Panc1 (cell line): ENCODE measurements at regions not wholly inside any gene's neighbourhood (a gene's known extent, or its start where the extent isn't known, plus 50 kb on each side); places are given as distances from the start of the nearest gene placed in this dataset.

Source experiments
- CTCF ChIP-seq: fragments of 450-650 bp; IDR thresholded peaks from 2 replicates; pipeline ENCODE4 v1.5.1; 2017; ENCODE audit warnings: mild to moderate bottlenecking
- SIN3A ChIP-seq: IDR thresholded peaks from 2 replicates; pipeline ENCODE4 v1.6.1; 2012; ENCODE audit warnings: low read depth, mild to moderate bottlenecking, low read length, moderate library complexity, borderline replicate concordance; ENCODE audit not compliant: insufficient read depth
- TCF7L2 ChIP-seq: IDR thresholded peaks from 2 replicates; pipeline ENCODE4 v1.6.1; 2011; ENCODE audit warnings: mild to moderate bottlenecking, low read depth, low read length, inconsistent platforms
- TF ChIP-seq, protein P1 (sequence below), 2 experiments: IDR thresholded peaks; 2 replicates each; pipeline ENCODE4 v1.6.1; 2011 to 2012; ENCODE audit warnings: low read depth in 2 of 2, control low read depth in 1 of 2, low read length in 1 of 2, mild to moderate bottlenecking in 1 of 2, moderate library complexity in 1 of 2; ENCODE audit not compliant: insufficient read depth in 1 of 2

DNA sequence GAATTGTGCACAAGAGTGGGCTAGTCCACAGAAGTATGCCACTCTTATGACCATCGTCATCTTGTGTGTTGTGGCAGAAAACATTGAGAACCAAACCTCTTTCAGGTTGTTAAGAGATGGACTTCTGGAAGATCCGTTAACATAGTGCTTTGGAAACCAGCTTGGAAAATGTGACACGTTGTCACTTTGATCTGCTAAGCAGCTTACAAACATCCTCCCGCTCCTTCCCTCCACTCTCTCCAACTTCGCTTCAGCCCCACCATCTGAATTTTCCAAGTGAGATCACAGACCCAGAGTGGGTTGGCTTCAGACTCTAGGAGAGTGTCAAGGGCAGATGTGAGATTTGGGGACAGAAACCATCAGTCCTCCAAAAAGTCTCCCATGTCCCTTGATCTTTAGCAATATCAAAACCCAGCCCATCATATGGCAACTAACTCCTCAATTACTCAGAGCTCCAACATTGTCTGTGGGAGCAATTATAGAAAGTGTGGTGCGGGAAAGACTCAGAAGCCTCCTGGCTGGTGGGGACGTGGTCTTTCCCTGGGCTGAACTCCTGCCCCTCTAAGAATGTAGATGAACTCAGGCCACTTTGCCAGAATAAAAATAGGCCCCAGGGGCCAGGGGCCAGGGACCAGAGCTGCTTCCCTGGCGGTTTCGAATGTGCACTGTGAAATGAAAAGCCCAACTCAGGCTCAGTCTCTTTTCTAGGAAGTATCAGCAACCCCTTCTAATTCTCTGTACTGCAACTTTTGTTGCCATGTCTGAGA, 129.5 kb downstream of the SLC38A6 start:
- TF ChIP-seq CTCF (no peak), TCF7L2 (no peak), SIN3A (no peak)
- TF ChIP-seq, protein P1, sequence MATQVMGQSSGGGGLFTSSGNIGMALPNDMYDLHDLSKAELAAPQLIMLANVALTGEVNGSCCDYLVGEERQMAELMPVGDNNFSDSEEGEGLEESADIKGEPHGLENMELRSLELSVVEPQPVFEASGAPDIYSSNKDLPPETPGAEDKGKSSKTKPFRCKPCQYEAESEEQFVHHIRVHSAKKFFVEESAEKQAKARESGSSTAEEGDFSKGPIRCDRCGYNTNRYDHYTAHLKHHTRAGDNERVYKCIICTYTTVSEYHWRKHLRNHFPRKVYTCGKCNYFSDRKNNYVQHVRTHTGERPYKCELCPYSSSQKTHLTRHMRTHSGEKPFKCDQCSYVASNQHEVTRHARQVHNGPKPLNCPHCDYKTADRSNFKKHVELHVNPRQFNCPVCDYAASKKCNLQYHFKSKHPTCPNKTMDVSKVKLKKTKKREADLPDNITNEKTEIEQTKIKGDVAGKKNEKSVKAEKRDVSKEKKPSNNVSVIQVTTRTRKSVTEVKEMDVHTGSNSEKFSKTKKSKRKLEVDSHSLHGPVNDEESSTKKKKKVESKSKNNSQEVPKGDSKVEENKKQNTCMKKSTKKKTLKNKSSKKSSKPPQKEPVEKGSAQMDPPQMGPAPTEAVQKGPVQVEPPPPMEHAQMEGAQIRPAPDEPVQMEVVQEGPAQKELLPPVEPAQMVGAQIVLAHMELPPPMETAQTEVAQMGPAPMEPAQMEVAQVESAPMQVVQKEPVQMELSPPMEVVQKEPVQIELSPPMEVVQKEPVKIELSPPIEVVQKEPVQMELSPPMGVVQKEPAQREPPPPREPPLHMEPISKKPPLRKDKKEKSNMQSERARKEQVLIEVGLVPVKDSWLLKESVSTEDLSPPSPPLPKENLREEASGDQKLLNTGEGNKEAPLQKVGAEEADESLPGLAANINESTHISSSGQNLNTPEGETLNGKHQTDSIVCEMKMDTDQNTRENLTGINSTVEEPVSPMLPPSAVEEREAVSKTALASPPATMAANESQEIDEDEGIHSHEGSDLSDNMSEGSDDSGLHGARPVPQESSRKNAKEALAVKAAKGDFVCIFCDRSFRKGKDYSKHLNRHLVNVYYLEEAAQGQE (IDR thresholded peaks at IDR 0.05; ENCODE audit: insufficient read depth in 1 of 2, low read depth in 2 of 2, low read length in 1 of 2) = no peak
